Calu3 (cell line): ENCODE measurements at regions not wholly inside any gene's neighbourhood (a gene's known extent, or its start where the extent isn't known, plus 50 kb on each side); places are given as distances from the start of the nearest gene placed in this dataset.

Experiments used
- BruUV-seq: library from RNA; stranded (reverse); fragments of 400-500 nt; replicated peaks from 2 replicates; lab custom pipeline; 2021; lab: Mats Ljungman, UMichigan
- CTCF ChIA-PET: fragments of 300-600 bp; sonication (Branson Sonifier 250); formaldehyde crosslinking; loops from one replicate; lab custom pipeline; 2022; ENCODE audit warnings: antibody characterized with exemption; lab: Charles Lee
- DNase-seq: peaks from one replicate; pipeline ENCODE4 v3.0.0; 2022
- H3K27ac Mint-ChIP-seq: one replicate; pipeline ENCODE4 v1.8.0; 2022; ENCODE audit warnings: mixed read lengths; ENCODE audit not compliant: unreplicated experiment
- H3K27me3 Mint-ChIP-seq: one replicate; pipeline ENCODE4 v1.8.0; 2022; ENCODE audit warnings: mixed read lengths; ENCODE audit not compliant: unreplicated experiment
- H3K36me3 Mint-ChIP-seq: one replicate; pipeline ENCODE4 v1.8.0; 2022; ENCODE audit warnings: mild to moderate bottlenecking, moderate library complexity, mixed read lengths; ENCODE audit not compliant: insufficient read depth, unreplicated experiment
- H3K4me1 Mint-ChIP-seq: one replicate; pipeline ENCODE4 v1.8.0; 2022; ENCODE audit warnings: mild to moderate bottlenecking, low read depth, mixed read lengths; ENCODE audit not compliant: unreplicated experiment
- H3K4me3 Mint-ChIP-seq: one replicate; pipeline ENCODE4 v1.8.0; 2022; ENCODE audit warnings: mild to moderate bottlenecking, low read depth, moderate library complexity, mixed read lengths; ENCODE audit not compliant: unreplicated experiment
- H3K9me3 Mint-ChIP-seq: one replicate; pipeline ENCODE4 v1.8.0; 2022; ENCODE audit warnings: low read depth, mixed read lengths; ENCODE audit not compliant: unreplicated experiment
- CTCF ChIP-seq: fragments of 200-600 bp; IDR thresholded peaks from one replicate; pipeline ENCODE4 v1.8.0; 2022; ENCODE audit warnings: antibody characterized with exemption; ENCODE audit not compliant: unreplicated experiment
- intact Hi-C: fragments of 100-400 bp; cut with micrococcal nuclease; formaldehyde crosslinking; loops from one replicate; pipeline ENCODE4 v1.10.0; 2022; ENCODE audit not compliant: unreplicated experiment

- no TSS peak for BruUV-seq
- CTCF ChIA-PET, result interaction anchor here (0.8 to 1.1 kb wide), 2 partner anchors 9 to 328 kb away, joined by 3 read pairs; no protein-coding TSS in a partner anchor
- intact Hi-C loops, result no loop called here
- Mint-ChIP-seq H3K9me3 (no peaks in the 10 kb centered on the region), H3K4me3 (no peak overlapping the region), H3K27ac (no peak overlapping the region), H3K36me3 (no peaks in the 10 kb centered on the region), H3K4me1 (peaks cover 18% of the 10 kb centered on the region), H3K27me3 (peaks cover 29% of the 10 kb centered on the region)
- no peak for DNase-seq
- no peak for TF ChIP-seq CTCF
Measured at GRCh38 chr20:51315390-51315789, 227.1 kb downstream of the NFATC2 start.

DNA sequence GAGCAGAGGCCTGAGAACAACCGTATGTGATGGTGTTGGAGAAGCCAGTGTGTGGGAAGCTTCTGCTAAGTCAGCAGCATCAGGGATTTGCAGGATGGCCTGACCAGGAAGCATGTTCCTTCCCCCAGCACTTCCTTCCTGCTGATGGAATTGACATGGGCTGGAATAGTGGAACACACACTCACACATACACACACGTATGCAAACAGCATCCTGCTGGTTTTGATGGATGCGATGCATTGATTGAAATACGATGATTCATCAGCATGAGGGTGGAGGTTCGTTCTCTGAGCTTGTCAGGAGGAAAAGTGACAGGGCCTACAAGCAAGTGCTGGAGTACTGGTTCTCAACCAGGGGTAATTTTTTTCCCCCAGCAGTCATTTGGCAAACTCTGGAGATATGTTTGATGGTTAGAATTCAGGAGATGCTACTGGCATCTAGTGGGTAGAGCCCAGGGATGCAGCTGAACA, 229.1 kb downstream of the NFATC2 start:
- no peaks in the 10 kb centered on the region for H3K36me3 Mint-ChIP-seq

GRCh38 chr20:51312480-51312783, 230.1 kb downstream of the NFATC2 start:
- DNase-seq, result no peak
- Mint-ChIP-seq H3K27ac (no peak overlapping the region), H3K4me1 (peaks cover 18% of the 10 kb centered on the region), H3K36me3 (no peaks in the 10 kb centered on the region), H3K9me3 (no peaks in the 10 kb centered on the region), H3K4me3 (no peak overlapping the region), H3K27me3 (peaks cover 32% of the 10 kb centered on the region)
- no TSS peak for BruUV-seq
- intact Hi-C loops, result no loop called here
- TF ChIP-seq CTCF, result no peak
- CTCF ChIA-PET, result no interaction called here

More for the DNA sequence above, 229.1 kb downstream of the NFATC2 start:
- Mint-ChIP-seq H3K9me3 (no peaks in the 10 kb centered on the region), H3K27ac (no peak overlapping the region), H3K4me1 (peaks cover 18% of the 10 kb centered on the region), H3K27me3 (peaks cover 29% of the 10 kb centered on the region), H3K4me3 (no peak overlapping the region)
- intact Hi-C loops, result no loop called here
- CTCF ChIA-PET, result interaction anchor here (0.5 to 1.4 kb wide), 6 partner anchors 8 to 331 kb away, joined by 3 to 12 read pairs (median 4); no protein-coding TSS in a partner anchor
- no TSS peak for BruUV-seq
- no peak for TF ChIP-seq CTCF
- DNase-seq, result peak; percentile 30

DNA sequence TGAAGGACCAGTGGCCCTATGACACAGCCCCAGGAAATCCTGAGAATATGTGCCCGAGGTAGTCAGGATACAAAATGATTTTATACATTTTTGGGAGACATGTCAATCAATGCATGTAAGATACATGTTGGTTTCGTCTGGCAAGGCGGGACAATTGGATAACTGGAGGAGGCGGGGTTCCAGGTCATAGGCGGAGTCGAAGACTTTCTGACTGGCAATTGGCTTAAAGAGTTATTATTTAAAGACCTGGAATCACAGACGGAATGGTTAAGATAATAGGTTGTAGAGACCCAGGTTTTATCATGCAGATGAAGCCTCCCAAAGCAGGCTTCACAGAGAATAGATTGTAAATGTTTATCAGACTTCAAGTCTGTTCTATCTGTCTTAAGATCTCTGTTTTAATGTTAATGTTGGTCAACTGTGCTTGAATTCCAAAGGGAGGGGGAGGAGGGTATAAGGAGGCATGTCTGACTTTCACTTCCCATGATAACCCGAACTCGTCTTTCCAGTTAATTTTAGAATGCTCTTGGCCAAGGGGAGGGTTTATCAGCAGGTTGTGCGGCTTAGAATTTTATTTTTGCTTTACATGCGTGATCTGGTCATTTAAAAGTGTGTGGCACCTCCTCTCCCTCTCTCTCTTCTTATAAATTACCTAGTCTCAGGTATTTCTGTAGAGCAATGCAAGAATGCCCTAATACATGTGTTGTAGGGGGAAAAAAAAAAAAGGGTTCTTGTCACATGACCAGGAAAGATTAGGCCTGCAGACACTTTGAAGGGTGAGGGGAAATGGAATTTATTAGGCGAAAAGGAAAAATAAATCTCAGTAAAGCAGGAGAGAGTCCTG, 230.7 kb downstream of the NFATC2 start:
- Mint-ChIP-seq H3K27me3 (peaks cover 32% of the 10 kb centered on the region), H3K9me3 (no peaks in the 10 kb centered on the region), H3K4me1 (peaks cover 18% of the 10 kb centered on the region), H3K27ac (no peak overlapping the region), H3K4me3 (no peak overlapping the region), H3K36me3 (no peaks in the 10 kb centered on the region)
- peak; percentile 40 for DNase-seq
- CTCF ChIA-PET, result no interaction called here
- intact Hi-C loops, result no loop called here
- no peak for TF ChIP-seq CTCF
- no TSS peak for BruUV-seq
